ENCODE measurements at regions not wholly inside any gene's neighbourhood (a gene's known extent, or its start where the extent isn't known, plus 50 kb on each side); places are given as distances from the start of the nearest gene placed in this dataset.

- no peak for TF ChIP-seq CTCF (IDR thresholded peaks at IDR 0.05; ENCODE audit: unreplicated experiment)
- H3K27ac Mint-ChIP-seq, result no peak overlapping the region
- H3K36me3 Mint-ChIP-seq (ENCODE audit: insufficient read depth), result no peaks in the 10 kb centered on the region
- peaks cover 2% of the 10 kb centered on the region for H3K4me1 Mint-ChIP-seq (ENCODE audit: low read depth)
- H3K4me3 Mint-ChIP-seq (ENCODE audit: low read depth), result no peak overlapping the region
- DNase-seq (ENCODE audit: low spot score, unreplicated experiment), result no peak
- peaks cover 4% of the 10 kb centered on the region for H3K9me3 Mint-ChIP-seq (ENCODE audit: low read depth)
- peaks cover 3% of the 10 kb centered on the region for H3K27me3 Mint-ChIP-seq
Observed at GRCh38 chr7:52211930-52212329, 823.5 kb upstream of the POM121L12 start.

GRCh38 chr7:52209614-52210013 lies 825.8 kb upstream of the POM121L12 start:
- no peak for DNase-seq (ENCODE audit: low spot score, unreplicated experiment)
- Mint-ChIP-seq H3K27me3 (peaks cover 3% of the 10 kb centered on the region), H3K27ac (no peak overlapping the region), H3K4me1 (ENCODE audit: low read depth) (peaks cover 2% of the 10 kb centered on the region), H3K4me3 (ENCODE audit: low read depth) (no peak overlapping the region), H3K9me3 (ENCODE audit: low read depth) (peaks cover 4% of the 10 kb centered on the region), H3K36me3 (ENCODE audit: insufficient read depth) (no peaks in the 10 kb centered on the region)
- no peak for TF ChIP-seq CTCF (IDR thresholded peaks at IDR 0.05; ENCODE audit: unreplicated experiment)

GRCh38 chr7:52197221-52197620 lies 838.2 kb upstream of the POM121L12 start:
- Mint-ChIP-seq H3K27me3 (no peaks in the 10 kb centered on the region), H3K9me3 (ENCODE audit: low read depth) (no peaks in the 10 kb centered on the region), H3K4me3 (ENCODE audit: low read depth) (no peak overlapping the region), H3K36me3 (ENCODE audit: insufficient read depth) (no peaks in the 10 kb centered on the region), H3K27ac (no peak overlapping the region), H3K4me1 (ENCODE audit: low read depth) (no peaks in the 10 kb centered on the region)
- no peak for DNase-seq (ENCODE audit: low spot score, unreplicated experiment)
- no peak for TF ChIP-seq CTCF (IDR thresholded peaks at IDR 0.05; ENCODE audit: unreplicated experiment)

- Mint-ChIP-seq H3K4me1 (ENCODE audit: low read depth) (no peaks in the 10 kb centered on the region), H3K27me3 (no peaks in the 10 kb centered on the region), H3K36me3 (ENCODE audit: insufficient read depth) (no peaks in the 10 kb centered on the region), H3K4me3 (ENCODE audit: low read depth) (no peak overlapping the region), H3K27ac (no peak overlapping the region), H3K9me3 (ENCODE audit: low read depth) (no peaks in the 10 kb centered on the region)
- no peak for TF ChIP-seq CTCF (IDR thresholded peaks at IDR 0.05; ENCODE audit: unreplicated experiment)
- no peak for DNase-seq (ENCODE audit: low spot score, unreplicated experiment)
Observed at GRCh38 chr7:52195664-52196063, 839.8 kb upstream of the POM121L12 start.

GRCh38 chr7:52189153-52189778 lies 846.2 kb upstream of the POM121L12 start:
- Mint-ChIP-seq H3K4me3 (ENCODE audit: low read depth) (no peak overlapping the region), H3K9me3 (ENCODE audit: low read depth) (peaks cover 8% of the 10 kb centered on the region), H3K36me3 (ENCODE audit: insufficient read depth) (no peaks in the 10 kb centered on the region), H3K27me3 (no peaks in the 10 kb centered on the region), H3K27ac (no peak overlapping the region), H3K4me1 (ENCODE audit: low read depth) (no peaks in the 10 kb centered on the region)
- DNase-seq (ENCODE audit: low spot score, unreplicated experiment), result no peak
- no peak for TF ChIP-seq CTCF (IDR thresholded peaks at IDR 0.05; ENCODE audit: unreplicated experiment)

Measured in progenitor cell of endocrine pancreas (in vitro differentiated cells).